Middle frontal gyrus (tissue), 1 donor: ENCODE measurements at regions not wholly inside any gene's neighbourhood (a gene's known extent, or its start where the extent isn't known, plus 50 kb on each side); places are given as distances from the start of the nearest gene placed in this dataset.
"Not testable (repeated sequence)": the region's sequence is repeated elsewhere in the genome, so short reads cannot be mapped to it uniquely, and the experiment has no call there.

Experiments used
- DNase-seq: peaks from one replicate; pipeline ENCODE4 v3.0.0-alpha.2; 2015; ENCODE audit warnings: low spot score; ENCODE audit errors: extremely low spot score

GRCh38 chr7:98727146-98727709 lies 110.1 kb downstream of the NPTX2 start:
- DNase-seq, result no peak

GRCh38 chr7:98728555-98728954 lies 111.5 kb downstream of the NPTX2 start:
- DNase-seq, result no peak

- no peak for DNase-seq
Observed at GRCh38 chr7:98729121-98729520, 112.0 kb downstream of the NPTX2 start.

GRCh38 chr7:98730326-98730725 lies 113.2 kb downstream of the NPTX2 start:
- no peak for DNase-seq

- no peak for DNase-seq
Observed at GRCh38 chr7:98731651-98732050, 114.6 kb downstream of the NPTX2 start.

- DNase-seq, result no peak
Observed at GRCh38 chr7:98733036-98733435, 116.0 kb downstream of the NPTX2 start.

GRCh38 chr7:98735801-98736200 lies 118.7 kb downstream of the NPTX2 start:
- no peak for DNase-seq

GRCh38 chr7:98736461-98736860 lies 119.4 kb downstream of the NPTX2 start:
- not testable (repeated sequence) for DNase-seq

- no peak for DNase-seq
Observed at GRCh38 chr7:98737176-98737575, 120.1 kb downstream of the NPTX2 start.

GRCh38 chr7:98740643-98741042 lies 123.6 kb downstream of the NPTX2 start:
- DNase-seq, result no peak

- no peak for DNase-seq
Observed at GRCh38 chr7:98745722-98746318, 124.0 kb downstream of the TMEM130 start.

- DNase-seq, result no peak
Observed at GRCh38 chr7:98748090-98748489, 121.7 kb downstream of the TMEM130 start.

- DNase-seq, result no peak
Observed at GRCh38 chr7:98753176-98753575, 116.6 kb downstream of the TMEM130 start.

- DNase-seq, result no peak
Observed at GRCh38 chr7:98753989-98754479, 115.8 kb downstream of the TMEM130 start.

GRCh38 chr7:98755138-98755898 lies 114.5 kb downstream of the TMEM130 start:
- no peak for DNase-seq

- no peak for DNase-seq
Observed at GRCh38 chr7:98758157-98758556, 111.7 kb downstream of the TMEM130 start.

- no peak for DNase-seq
Observed at GRCh38 chr7:98760201-98760651, 109.6 kb downstream of the TMEM130 start.

GRCh38 chr7:98761225-98761624 lies 108.6 kb downstream of the TMEM130 start:
- DNase-seq, result no peak

GRCh38 chr7:98762620-98763019 lies 107.2 kb downstream of the TMEM130 start:
- DNase-seq, result no peak

- DNase-seq, result no peak
Observed at GRCh38 chr7:98763441-98763840, 106.4 kb downstream of the TMEM130 start.

- no peak for DNase-seq
Observed at GRCh38 chr7:98764946-98765345, 104.9 kb downstream of the TMEM130 start.

- not testable (repeated sequence) for DNase-seq
Observed at GRCh38 chr7:98770085-98770484, 99.7 kb downstream of the TMEM130 start.
